Osteocyte (in vitro differentiated cells): ENCODE measurements at regions not wholly inside any gene's neighbourhood (a gene's known extent, or its start where the extent isn't known, plus 50 kb on each side); places are given as distances from the start of the nearest gene placed in this dataset.
"Not testable (repeated sequence)": the region's sequence is repeated elsewhere in the genome, so short reads cannot be mapped to it uniquely, and the experiment has no call there.

Experiments used
- DNase-seq: peaks from one replicate; pipeline ENCODE4 v3.0.0; 2021; ENCODE audit warnings: mixed read lengths; ENCODE audit not compliant: unreplicated experiment; ENCODE audit errors: extremely low spot score
- H3K27ac Mint-ChIP-seq: one replicate; pipeline ENCODE4 v1.8.0; 2021; ENCODE audit warnings: mild to moderate bottlenecking, mixed read lengths; ENCODE audit not compliant: unreplicated experiment
- H3K27me3 Mint-ChIP-seq: one replicate; pipeline ENCODE4 v1.8.0; 2021; ENCODE audit warnings: mixed read lengths; ENCODE audit not compliant: unreplicated experiment
- H3K36me3 Mint-ChIP-seq: one replicate; pipeline ENCODE4 v1.8.0; 2021; ENCODE audit warnings: mixed read lengths; ENCODE audit not compliant: unreplicated experiment
- H3K4me1 Mint-ChIP-seq: one replicate; pipeline ENCODE4 v1.8.0; 2021; ENCODE audit warnings: mixed read lengths; ENCODE audit not compliant: unreplicated experiment
- H3K4me3 Mint-ChIP-seq: one replicate; pipeline ENCODE4 v1.8.0; 2021; ENCODE audit warnings: mild to moderate bottlenecking, moderate library complexity, mixed read lengths; ENCODE audit not compliant: unreplicated experiment
- H3K9me3 Mint-ChIP-seq: one replicate; pipeline ENCODE4 v1.8.0; 2021; ENCODE audit warnings: mixed read lengths; ENCODE audit not compliant: unreplicated experiment
- TF ChIP-seq, protein P1 (sequence below): fragments of 200-600 bp; sonication (generic); IDR thresholded peaks from 2 replicates; pipeline ENCODE4 v1.5.0; 2021; ENCODE audit warnings: antibody characterized with exemption, mild to moderate bottlenecking, moderate library complexity

DNA sequence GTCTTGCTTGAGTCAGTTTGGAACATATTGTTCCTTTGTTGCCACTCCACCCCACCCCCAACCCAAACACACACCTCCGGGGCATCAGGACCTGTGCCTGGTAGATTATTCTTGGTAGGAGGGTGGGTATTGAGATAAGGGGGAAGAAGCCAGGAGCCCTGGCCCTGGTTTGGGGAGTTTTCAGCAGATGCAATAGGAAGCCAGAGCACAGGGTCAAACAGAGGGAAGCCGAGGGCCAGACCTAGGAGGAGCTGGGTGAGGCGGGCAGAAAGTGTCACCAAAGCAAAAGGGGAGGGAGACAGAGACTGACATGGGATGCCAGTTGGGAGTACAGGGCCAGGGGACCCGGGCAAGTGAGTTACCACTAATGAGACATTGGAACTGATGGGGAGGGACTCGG is 163.1 kb downstream of the RPLP1 start:
- Mint-ChIP-seq H3K9me3 (no peaks in the 10 kb centered on the region), H3K4me3 (no peak overlapping the region)

DNA sequence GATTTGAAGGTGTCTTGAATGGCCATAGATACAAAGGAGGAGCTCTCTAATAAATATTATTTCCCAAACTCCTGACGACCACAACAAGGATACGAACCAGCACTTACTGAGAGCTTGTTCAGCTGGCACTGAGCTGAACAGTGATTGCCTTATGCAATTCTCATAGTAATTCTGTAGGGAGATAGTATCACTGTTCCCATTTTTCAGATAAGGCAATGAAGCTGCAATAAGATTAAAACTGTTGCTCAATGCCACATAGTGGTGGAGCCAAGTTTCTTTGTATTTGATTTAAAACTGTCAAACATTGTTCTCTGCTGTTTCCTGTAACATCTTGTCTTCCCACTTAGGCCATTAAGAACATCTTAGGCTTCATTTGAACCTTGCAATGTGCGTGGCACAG is 163.9 kb downstream of the RPLP1 start:
- Mint-ChIP-seq H3K27ac (no peak overlapping the region), H3K27me3 (peaks cover 54% of the 10 kb centered on the region)
- TF ChIP-seq, protein P1, sequence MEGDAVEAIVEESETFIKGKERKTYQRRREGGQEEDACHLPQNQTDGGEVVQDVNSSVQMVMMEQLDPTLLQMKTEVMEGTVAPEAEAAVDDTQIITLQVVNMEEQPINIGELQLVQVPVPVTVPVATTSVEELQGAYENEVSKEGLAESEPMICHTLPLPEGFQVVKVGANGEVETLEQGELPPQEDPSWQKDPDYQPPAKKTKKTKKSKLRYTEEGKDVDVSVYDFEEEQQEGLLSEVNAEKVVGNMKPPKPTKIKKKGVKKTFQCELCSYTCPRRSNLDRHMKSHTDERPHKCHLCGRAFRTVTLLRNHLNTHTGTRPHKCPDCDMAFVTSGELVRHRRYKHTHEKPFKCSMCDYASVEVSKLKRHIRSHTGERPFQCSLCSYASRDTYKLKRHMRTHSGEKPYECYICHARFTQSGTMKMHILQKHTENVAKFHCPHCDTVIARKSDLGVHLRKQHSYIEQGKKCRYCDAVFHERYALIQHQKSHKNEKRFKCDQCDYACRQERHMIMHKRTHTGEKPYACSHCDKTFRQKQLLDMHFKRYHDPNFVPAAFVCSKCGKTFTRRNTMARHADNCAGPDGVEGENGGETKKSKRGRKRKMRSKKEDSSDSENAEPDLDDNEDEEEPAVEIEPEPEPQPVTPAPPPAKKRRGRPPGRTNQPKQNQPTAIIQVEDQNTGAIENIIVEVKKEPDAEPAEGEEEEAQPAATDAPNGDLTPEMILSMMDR, result no peak

More for the DNA sequence above, 163.1 kb downstream of the RPLP1 start:
- H3K4me1 Mint-ChIP-seq, result no peaks in the 10 kb centered on the region
- no peaks in the 10 kb centered on the region for H3K36me3 Mint-ChIP-seq
- H3K27me3 Mint-ChIP-seq, result peaks cover 55% of the 10 kb centered on the region
- TF ChIP-seq, protein P1, result no peak
- no peak overlapping the region for H3K27ac Mint-ChIP-seq
- DNase-seq, result peak; percentile 77

DNA sequence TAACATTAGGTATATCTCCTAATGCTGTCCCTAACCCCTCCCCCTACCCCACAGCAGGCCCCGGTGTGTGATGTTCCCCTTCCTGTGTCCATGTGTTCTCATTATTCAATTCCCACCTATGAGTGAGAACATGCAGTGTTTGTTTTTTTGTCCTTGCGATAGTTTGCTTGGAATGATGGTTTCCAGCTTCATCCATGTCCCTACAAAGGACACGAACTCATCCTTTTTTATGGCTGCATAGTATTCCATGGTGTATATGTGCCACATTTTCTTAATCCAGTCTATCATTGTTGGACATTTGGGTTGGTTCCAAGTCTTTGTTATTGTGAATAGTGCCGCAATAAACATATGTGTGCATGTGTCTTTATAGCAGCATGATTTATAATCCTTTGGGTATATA is 164.5 kb downstream of the RPLP1 start:
- H3K4me3 Mint-ChIP-seq, H3K27ac Mint-ChIP-seq, H3K4me1 Mint-ChIP-seq, DNase-seq, H3K9me3 Mint-ChIP-seq, H3K36me3 Mint-ChIP-seq: not testable (repeated sequence)
- peaks cover 58% of the 10 kb centered on the region for H3K27me3 Mint-ChIP-seq

More for the DNA sequence above, 163.9 kb downstream of the RPLP1 start:
- no peak for DNase-seq
- H3K4me1 Mint-ChIP-seq, result no peaks in the 10 kb centered on the region
- no peak overlapping the region for H3K4me3 Mint-ChIP-seq
- H3K9me3 Mint-ChIP-seq, result no peaks in the 10 kb centered on the region
- H3K36me3 Mint-ChIP-seq, result no peaks in the 10 kb centered on the region

DNA sequence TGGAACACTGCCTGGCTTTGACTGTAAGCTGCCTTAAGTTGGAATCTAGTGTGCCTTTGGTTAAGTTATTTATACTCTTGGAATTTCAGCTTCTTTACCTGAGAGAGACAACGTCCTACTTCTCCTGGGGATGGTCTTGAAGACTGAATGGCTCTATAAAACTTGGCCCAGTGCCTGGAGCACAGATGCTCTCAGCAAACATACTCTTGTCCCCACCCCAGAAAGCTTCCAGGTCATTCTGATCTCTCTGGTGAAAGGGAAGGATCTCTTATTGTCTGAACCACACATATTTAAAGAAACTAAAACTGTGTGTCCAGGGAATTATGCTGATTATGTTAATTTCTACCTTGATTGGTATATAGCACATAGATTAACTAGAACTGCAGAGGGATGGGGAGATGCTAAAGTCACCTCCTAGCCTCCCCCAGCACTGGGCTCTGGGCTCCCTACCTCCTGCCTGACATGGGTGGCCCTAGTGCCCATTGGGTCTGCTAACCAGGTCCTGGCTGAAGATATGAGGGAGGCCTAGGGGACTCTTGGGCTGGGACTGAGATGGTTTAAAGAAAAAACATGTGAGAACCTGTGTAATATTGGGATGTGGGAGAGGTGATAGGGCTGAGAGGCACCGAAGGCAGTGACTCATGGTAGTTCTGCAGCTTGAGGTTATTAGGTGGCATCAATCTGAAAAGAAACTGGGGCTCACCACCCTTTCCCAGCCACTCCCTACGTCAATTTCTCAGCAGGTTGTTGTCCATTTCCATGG is 171.0 kb downstream of the RPLP1 start:
- TF ChIP-seq, protein P1, result no peak
- H3K27me3 Mint-ChIP-seq, result peaks cover 66% of the 10 kb centered on the region
- no peak overlapping the region for H3K27ac Mint-ChIP-seq

DNA sequence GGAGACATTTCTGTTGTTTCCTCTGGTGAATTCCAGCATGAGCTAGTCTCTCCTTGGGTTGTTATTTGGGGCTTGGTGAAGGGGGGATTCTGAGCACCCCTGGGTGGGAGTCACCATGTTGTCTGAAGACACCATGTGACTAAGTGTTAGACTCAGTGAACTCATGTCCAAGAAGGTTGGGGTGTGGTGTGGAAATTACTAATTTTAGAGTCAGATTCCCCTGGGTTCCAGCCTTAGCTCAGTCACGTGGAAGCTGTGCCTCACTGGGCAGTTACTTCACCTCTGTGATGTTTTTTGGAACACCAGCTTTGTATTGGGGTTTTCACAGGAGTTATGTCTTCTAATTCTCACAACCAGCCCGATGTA is 171.5 kb downstream of the RPLP1 start:
- DNase-seq, result peak; percentile 48
- Mint-ChIP-seq H3K9me3 (peaks cover 3% of the 10 kb centered on the region), H3K4me3 (no peak overlapping the region), H3K27ac (no peak overlapping the region), H3K4me1 (no peaks in the 10 kb centered on the region), H3K36me3 (no peaks in the 10 kb centered on the region), H3K27me3 (peaks cover 65% of the 10 kb centered on the region)
- TF ChIP-seq, protein P1, result no peak

More for the DNA sequence above, 171.0 kb downstream of the RPLP1 start:
- Mint-ChIP-seq H3K4me1 (no peaks in the 10 kb centered on the region), H3K4me3 (no peak overlapping the region), H3K9me3 (peaks cover 3% of the 10 kb centered on the region), H3K36me3 (no peaks in the 10 kb centered on the region)
- peak; percentile 54 for DNase-seq
